ENCODE measurements at regions not wholly inside any gene's neighbourhood (a gene's known extent, or its start where the extent isn't known, plus 50 kb on each side); places are given as distances from the start of the nearest gene placed in this dataset.
"Not testable (repeated sequence)": the region's sequence is repeated elsewhere in the genome, so short reads cannot be mapped to it uniquely, and the experiment has no call there.

DNA sequence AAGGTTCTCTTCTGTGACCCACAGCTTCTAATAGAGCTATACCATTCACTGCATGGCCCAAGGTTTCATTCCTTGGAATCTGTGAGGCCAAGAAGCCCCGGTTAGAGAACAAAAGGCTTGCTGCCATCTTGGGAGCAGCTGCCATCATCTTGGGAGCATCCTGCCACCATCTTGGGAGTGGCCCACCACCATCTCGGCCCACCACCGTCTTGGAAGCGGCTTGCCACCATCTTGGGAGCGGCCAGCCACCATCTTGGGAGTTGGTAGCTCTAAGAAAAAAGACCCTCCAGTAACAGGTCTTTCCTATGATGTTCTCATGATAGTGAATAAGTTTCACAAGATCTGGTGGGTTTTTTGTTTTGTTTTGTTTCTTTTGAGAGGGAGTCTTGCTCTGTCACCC lies 703.9 kb upstream of the ANO3 start:
- H3K27me3 ChIP-seq (replicated peaks; ENCODE audit: insufficient read depth): no peaks in the 10 kb centered on the region
- no peak overlapping the region for H3K4me3 ChIP-seq
- no peaks in the 10 kb centered on the region for H3K9me3 ChIP-seq
- no peak overlapping the region for H3K27ac ChIP-seq
- TF ChIP-seq, protein P1, sequence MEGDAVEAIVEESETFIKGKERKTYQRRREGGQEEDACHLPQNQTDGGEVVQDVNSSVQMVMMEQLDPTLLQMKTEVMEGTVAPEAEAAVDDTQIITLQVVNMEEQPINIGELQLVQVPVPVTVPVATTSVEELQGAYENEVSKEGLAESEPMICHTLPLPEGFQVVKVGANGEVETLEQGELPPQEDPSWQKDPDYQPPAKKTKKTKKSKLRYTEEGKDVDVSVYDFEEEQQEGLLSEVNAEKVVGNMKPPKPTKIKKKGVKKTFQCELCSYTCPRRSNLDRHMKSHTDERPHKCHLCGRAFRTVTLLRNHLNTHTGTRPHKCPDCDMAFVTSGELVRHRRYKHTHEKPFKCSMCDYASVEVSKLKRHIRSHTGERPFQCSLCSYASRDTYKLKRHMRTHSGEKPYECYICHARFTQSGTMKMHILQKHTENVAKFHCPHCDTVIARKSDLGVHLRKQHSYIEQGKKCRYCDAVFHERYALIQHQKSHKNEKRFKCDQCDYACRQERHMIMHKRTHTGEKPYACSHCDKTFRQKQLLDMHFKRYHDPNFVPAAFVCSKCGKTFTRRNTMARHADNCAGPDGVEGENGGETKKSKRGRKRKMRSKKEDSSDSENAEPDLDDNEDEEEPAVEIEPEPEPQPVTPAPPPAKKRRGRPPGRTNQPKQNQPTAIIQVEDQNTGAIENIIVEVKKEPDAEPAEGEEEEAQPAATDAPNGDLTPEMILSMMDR (IDR thresholded peaks at IDR 0.05): no peak
- no peaks in the 10 kb centered on the region for H3K4me1 ChIP-seq (ENCODE audit: control insufficient read depth in 1 of 2, low read depth in 2 of 2)
- ATAC-seq (ENCODE audit: insufficient number of reproducible peaks, low FRiP score, low read depth) (no peak), DNase-seq (ENCODE audit: low spot score) (no peak)
- H3K36me3 ChIP-seq: no peaks in the 10 kb centered on the region

DNA sequence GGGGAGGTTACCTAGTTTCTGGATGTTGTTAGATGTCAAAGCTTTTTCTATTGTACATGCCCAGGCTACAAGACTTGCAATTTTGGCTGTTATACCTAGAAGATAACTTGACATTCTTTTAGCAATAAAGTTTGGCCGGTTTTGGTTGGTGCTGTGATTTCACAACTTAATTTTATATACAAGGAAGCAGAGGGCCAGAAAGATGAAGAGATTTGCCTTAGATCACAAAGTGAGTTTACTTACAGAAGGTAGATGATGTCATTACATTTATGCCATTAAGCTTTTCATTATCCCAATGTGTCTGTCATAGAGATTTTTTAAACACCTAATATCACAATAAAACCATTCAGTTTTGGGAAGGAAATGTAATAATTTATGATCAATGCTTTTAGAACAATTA lies 698.7 kb upstream of the ANO3 start:
- Histone ChIP-seq H3K9me3 (no peaks in the 10 kb centered on the region), H3K4me1 (ENCODE audit: control insufficient read depth in 1 of 2, low read depth in 2 of 2) (no peaks in the 10 kb centered on the region), H3K27me3 (replicated peaks; ENCODE audit: insufficient read depth) (no peaks in the 10 kb centered on the region), H3K4me3 (no peak overlapping the region), H3K36me3 (no peaks in the 10 kb centered on the region), H3K27ac (no peak overlapping the region)
- TF ChIP-seq, protein P1 (IDR thresholded peaks at IDR 0.05): no peak
- ATAC-seq (ENCODE audit: insufficient number of reproducible peaks, low FRiP score, low read depth) (no peak), DNase-seq (ENCODE audit: low spot score) (no peak)

DNA sequence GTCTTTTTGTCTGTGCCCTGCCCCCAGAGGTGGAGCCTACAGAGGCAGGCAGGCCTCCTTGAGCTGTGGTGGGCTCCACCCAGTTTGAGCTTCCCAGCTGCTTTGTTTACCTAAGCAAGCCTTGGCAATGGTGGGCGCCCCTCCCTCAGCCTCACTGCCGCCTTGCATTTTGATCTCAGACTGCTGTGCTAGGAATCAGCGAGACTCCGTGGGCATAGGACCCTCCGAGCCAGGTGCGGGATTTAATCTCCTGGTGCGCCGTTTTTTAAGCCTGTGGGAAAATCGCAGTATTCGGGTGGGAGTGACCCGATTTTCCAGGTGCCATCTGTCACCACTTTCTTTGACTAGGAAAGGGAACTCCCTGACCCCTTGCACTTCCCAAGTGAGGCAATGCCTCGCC lies 682.7 kb upstream of the ANO3 start:
- not testable (repeated sequence) for H3K27ac ChIP-seq; H3K9me3 ChIP-seq; H3K4me1 ChIP-seq (ENCODE audit: control insufficient read depth in 1 of 2, low read depth in 2 of 2); H3K36me3 ChIP-seq; H3K27me3 ChIP-seq (replicated peaks; ENCODE audit: insufficient read depth); ATAC-seq (ENCODE audit: insufficient number of reproducible peaks, low FRiP score, low read depth); DNase-seq (ENCODE audit: low spot score); H3K4me3 ChIP-seq

DNA sequence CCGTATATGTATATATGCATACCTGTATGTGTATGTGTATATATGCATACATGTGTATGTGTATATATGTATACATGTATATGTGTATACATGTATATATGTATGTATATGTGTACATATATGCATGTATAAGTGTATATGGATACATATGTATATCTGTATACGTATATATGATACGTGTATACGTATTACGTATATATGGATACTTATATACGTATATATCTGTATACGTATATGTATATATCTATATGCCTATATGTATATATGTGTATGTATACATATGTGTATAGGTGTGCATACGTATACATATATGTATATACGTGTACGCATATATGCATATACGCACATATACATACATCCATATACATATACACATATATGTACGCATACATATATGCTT lies 681.6 kb upstream of the ANO3 start:
- DNase-seq (ENCODE audit: low spot score) (no peak), ATAC-seq (ENCODE audit: insufficient number of reproducible peaks, low FRiP score, low read depth) (no peak)
- no peaks in the 10 kb centered on the region for H3K9me3 ChIP-seq
- no peak overlapping the region for H3K4me3 ChIP-seq
- no peak overlapping the region for H3K27ac ChIP-seq
- H3K27me3 ChIP-seq (replicated peaks; ENCODE audit: insufficient read depth): no peaks in the 10 kb centered on the region
- no peaks in the 10 kb centered on the region for H3K4me1 ChIP-seq (ENCODE audit: control insufficient read depth in 1 of 2, low read depth in 2 of 2)
- TF ChIP-seq, protein P1 (IDR thresholded peaks at IDR 0.05): no peak
- no peaks in the 10 kb centered on the region for H3K36me3 ChIP-seq

DNA sequence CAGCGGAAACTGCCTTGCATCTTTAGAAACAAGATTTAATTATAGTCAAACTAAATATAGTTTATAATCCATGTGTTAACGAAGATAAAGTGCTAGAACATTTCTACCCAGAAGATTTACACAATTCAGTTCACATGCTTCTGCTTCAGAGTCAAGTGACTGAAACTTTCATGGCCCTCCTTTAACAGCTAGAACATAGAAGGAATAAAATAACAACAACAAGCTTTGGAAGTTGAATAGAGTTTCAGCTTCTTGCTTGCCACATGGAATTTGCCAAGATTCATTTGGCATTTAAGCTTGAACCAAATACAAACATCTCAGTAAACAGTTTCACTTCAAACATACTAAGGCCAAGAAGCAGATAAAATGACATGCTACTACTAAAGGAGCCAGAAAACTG lies 676.3 kb upstream of the ANO3 start:
- H3K4me1 ChIP-seq (ENCODE audit: control insufficient read depth in 1 of 2, low read depth in 2 of 2): no peaks in the 10 kb centered on the region
- no peaks in the 10 kb centered on the region for H3K9me3 ChIP-seq
- H3K27ac ChIP-seq: no peak overlapping the region
- no peak overlapping the region for H3K4me3 ChIP-seq
- ATAC-seq (ENCODE audit: insufficient number of reproducible peaks, low FRiP score, low read depth) (no peak), DNase-seq (ENCODE audit: low spot score) (no peak)
- no peaks in the 10 kb centered on the region for H3K27me3 ChIP-seq (replicated peaks; ENCODE audit: insufficient read depth)
- TF ChIP-seq, protein P1 (IDR thresholded peaks at IDR 0.05): no peak
- no peaks in the 10 kb centered on the region for H3K36me3 ChIP-seq

DNA sequence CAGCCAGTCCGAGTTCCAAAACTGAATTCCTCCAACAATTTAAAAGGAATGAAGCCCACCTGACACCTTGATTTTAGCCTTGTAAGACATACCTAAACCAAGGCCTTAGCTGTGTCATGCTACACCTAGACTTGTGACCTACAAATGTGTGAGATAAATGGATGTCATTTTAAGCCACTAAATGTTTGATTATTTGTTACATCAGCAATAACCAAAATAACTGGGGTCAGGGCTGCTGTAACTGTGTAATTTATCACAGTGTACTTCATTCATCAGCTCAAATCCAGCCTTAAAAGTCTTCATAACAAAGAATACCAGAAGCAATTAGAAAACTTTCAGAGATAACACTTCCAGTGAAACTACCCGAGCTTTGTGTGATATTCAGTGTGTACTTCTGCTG lies 673.0 kb upstream of the ANO3 start:
- Histone ChIP-seq H3K36me3 (no peaks in the 10 kb centered on the region), H3K27ac (no peak overlapping the region), H3K4me1 (ENCODE audit: control insufficient read depth in 1 of 2, low read depth in 2 of 2) (no peaks in the 10 kb centered on the region), H3K9me3 (no peaks in the 10 kb centered on the region), H3K4me3 (no peak overlapping the region), H3K27me3 (replicated peaks; ENCODE audit: insufficient read depth) (no peaks in the 10 kb centered on the region)
- TF ChIP-seq, protein P1 (IDR thresholded peaks at IDR 0.05): no peak
- ATAC-seq (ENCODE audit: insufficient number of reproducible peaks, low FRiP score, low read depth) (no peak), DNase-seq (ENCODE audit: low spot score) (no peak)

Data from thoracic aorta (tissue), 2 donors.